Activated CD4-positive, alpha-beta memory T cell treated with anti-CD3 and anti-CD28 coated beads for 36 hours (primary cell): ENCODE measurements at regions not wholly inside any gene's neighbourhood (a gene's known extent, or its start where the extent isn't known, plus 50 kb on each side); places are given as distances from the start of the nearest gene placed in this dataset.
"Not testable (repeated sequence)": the region's sequence is repeated elsewhere in the genome, so short reads cannot be mapped to it uniquely, and the experiment has no call there.

ENCODE experiments used
- CTCF ChIA-PET: fragments of 350-600 bp; sonication (Branson Sonifier 250); formaldehyde crosslinking; loops from one replicate; lab custom pipeline; 2021; ENCODE audit warnings: antibody characterized with exemption, inconsistent platforms; lab: Charles Lee
- POLR2A ChIA-PET: fragments of 350-600 bp; sonication (Branson Sonifier 250); formaldehyde crosslinking; loops from one replicate; lab custom pipeline; 2021; ENCODE audit warnings: antibody characterized with exemption; lab: Charles Lee
- DNase-seq: peaks from one replicate; pipeline ENCODE4 v3.0.0-alpha.2; 2020
- H3K27ac Mint-ChIP-seq: one replicate; pipeline ENCODE4 v1.8.0; 2021; ENCODE audit warnings: mixed read lengths
- H3K27me3 Mint-ChIP-seq: one replicate; pipeline ENCODE4 v1.8.0; 2021; ENCODE audit warnings: mixed read lengths
- H3K36me3 Mint-ChIP-seq: one replicate; pipeline ENCODE4 v1.8.0; 2021; ENCODE audit warnings: mixed read lengths
- H3K4me1 Mint-ChIP-seq: one replicate; pipeline ENCODE4 v1.8.0; 2021; ENCODE audit warnings: low read depth, mixed read lengths
- H3K4me3 Mint-ChIP-seq: one replicate; pipeline ENCODE4 v1.8.0; 2021; ENCODE audit warnings: mild to moderate bottlenecking, mixed read lengths
- H3K9me3 Mint-ChIP-seq: one replicate; pipeline ENCODE4 v1.8.0; 2021; ENCODE audit warnings: mixed read lengths
- intact Hi-C: fragments of 100-400 bp; cut with micrococcal nuclease; formaldehyde crosslinking; loops from one replicate; pipeline ENCODE4 v1.15.1; 2023

DNA sequence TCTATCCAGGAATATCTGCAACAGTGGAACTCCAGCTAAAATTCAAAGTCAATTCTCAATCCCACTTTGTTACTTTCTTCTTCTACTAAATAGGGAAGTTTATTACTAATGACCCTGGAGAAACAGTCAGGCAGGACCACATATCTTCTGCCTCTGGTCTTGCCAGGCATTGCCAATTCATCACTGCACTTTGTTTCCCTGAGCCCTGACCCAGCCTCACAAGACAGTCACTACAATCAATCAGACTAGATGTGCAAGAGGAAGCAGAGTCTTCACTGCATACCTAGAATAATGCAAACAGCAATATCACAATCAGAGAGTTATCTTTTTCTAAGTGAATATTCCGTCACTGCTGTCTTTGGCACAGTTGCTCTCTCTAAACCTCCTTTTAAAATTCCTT, 74.9 kb upstream of the GAS1 start:
- CTCF ChIA-PET = no interaction called here
- H3K36me3 Mint-ChIP-seq = no peaks in the 10 kb centered on the region
- POLR2A ChIA-PET = no interaction called here

DNA sequence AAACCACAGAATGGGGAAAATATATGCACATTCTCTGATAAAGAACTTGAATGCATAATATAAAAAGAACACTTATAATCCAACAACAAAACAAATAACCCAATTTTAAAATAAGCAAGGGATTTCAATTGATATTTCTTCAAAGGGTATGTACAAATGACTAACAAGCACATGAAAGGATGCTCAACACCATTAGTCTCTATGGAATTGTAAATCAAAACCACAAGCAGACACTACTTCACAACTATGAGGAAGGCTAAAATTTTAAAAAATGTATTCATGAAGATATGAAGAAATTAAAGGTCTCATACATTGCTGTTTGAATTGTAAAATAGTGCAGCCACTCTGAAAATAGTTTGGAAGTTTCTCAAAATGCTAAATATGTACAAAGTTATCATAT, 78.9 kb upstream of the GAS1 start:
- H3K9me3 Mint-ChIP-seq = no peaks in the 10 kb centered on the region
- ChIA-PET CTCF (no interaction called here), POLR2A (no interaction called here)
- intact Hi-C loops = no loop called here
- no peak for DNase-seq
- no peak overlapping the region for H3K27ac Mint-ChIP-seq
- no peak overlapping the region for H3K4me3 Mint-ChIP-seq
- no peaks in the 10 kb centered on the region for H3K36me3 Mint-ChIP-seq
- H3K27me3 Mint-ChIP-seq = peaks cover 8% of the 10 kb centered on the region
- H3K4me1 Mint-ChIP-seq = no peaks in the 10 kb centered on the region

More for the DNA sequence above, 74.9 kb upstream of the GAS1 start:
- intact Hi-C loops = no loop called here
- H3K4me3 Mint-ChIP-seq = no peak overlapping the region
- H3K4me1 Mint-ChIP-seq = no peaks in the 10 kb centered on the region
- DNase-seq = no peak
- H3K27me3 Mint-ChIP-seq = peaks cover 5% of the 10 kb centered on the region
- no peak overlapping the region for H3K27ac Mint-ChIP-seq
- H3K9me3 Mint-ChIP-seq = no peaks in the 10 kb centered on the region

DNA sequence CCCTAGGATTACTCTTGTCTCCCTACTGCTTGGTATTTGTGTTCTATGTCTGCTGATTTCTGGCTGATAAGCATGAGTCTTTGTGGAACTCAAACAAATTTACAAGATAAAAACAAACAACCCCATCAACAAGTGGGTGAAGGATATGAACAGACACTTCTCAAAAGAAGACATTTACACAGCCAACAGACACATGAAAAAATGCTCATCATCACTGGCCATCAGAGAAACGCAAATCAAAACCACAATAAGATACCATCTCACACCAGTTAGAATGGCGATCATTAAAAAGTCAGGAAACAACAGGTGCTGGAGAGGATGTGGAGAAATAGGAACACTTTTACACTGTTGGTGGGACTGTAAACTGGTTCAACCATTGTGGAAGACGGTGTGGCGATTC, 81.5 kb upstream of the GAS1 start:
- CTCF ChIA-PET, DNase-seq, H3K9me3 Mint-ChIP-seq, H3K27ac Mint-ChIP-seq, intact Hi-C loops, H3K4me3 Mint-ChIP-seq, POLR2A ChIA-PET, H3K36me3 Mint-ChIP-seq, H3K4me1 Mint-ChIP-seq: not testable (repeated sequence)
- H3K27me3 Mint-ChIP-seq = peaks cover 12% of the 10 kb centered on the region

DNA sequence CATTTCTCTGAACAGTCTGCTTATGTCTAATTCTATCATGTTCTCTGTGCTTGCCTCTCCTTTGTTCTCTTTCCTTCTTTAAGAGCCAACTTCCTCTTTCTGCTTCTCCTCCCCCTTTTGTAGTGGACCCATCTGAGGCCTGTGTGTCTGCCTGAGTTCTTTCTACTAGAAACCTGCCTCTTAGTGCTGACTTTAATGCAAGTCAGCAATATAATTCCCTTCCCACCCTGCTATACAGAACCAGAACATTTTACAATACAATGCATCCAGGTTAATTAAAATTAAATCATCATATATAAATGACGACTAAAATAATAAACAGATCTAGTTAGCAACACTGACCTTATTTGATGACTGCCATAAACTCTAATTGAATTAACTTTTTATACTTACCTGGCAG, 82.6 kb upstream of the GAS1 start:
- H3K27me3 Mint-ChIP-seq = peaks cover 15% of the 10 kb centered on the region
- intact Hi-C loops = no loop called here
- H3K27ac Mint-ChIP-seq = no peak overlapping the region
- no peak for DNase-seq
- no peaks in the 10 kb centered on the region for H3K9me3 Mint-ChIP-seq
- POLR2A ChIA-PET = no interaction called here
- CTCF ChIA-PET = no interaction called here
- no peaks in the 10 kb centered on the region for H3K4me1 Mint-ChIP-seq
- no peaks in the 10 kb centered on the region for H3K36me3 Mint-ChIP-seq
- H3K4me3 Mint-ChIP-seq = no peak overlapping the region

DNA sequence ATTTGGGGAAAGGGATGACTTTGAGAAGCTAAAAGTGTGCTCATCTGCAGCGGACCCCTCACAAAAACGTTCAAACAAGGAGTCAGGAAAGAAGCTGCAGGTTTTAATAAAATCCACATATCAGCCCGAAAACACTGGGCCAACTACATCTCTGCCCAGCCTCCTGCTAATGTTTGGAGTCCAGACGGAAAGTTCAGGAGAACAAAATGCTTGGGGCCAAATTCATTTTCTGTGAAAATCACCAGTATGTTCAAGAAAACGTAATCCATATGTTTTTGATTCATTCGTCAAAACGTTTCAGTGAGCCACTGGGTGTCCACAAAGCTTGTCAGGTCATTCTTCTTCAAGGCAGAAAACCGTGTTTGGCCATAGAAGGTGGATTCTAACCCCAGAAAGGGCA, 87.5 kb upstream of the GAS1 start:
- POLR2A ChIA-PET = no interaction called here
- peaks cover 2% of the 10 kb centered on the region for H3K4me1 Mint-ChIP-seq
- H3K36me3 Mint-ChIP-seq = no peaks in the 10 kb centered on the region
- intact Hi-C loops = no loop called here
- no peak for DNase-seq
- H3K27me3 Mint-ChIP-seq = peaks cover 8% of the 10 kb centered on the region
- no peak overlapping the region for H3K27ac Mint-ChIP-seq
- CTCF ChIA-PET = no interaction called here
- H3K4me3 Mint-ChIP-seq = no peak overlapping the region
- no peaks in the 10 kb centered on the region for H3K9me3 Mint-ChIP-seq

DNA sequence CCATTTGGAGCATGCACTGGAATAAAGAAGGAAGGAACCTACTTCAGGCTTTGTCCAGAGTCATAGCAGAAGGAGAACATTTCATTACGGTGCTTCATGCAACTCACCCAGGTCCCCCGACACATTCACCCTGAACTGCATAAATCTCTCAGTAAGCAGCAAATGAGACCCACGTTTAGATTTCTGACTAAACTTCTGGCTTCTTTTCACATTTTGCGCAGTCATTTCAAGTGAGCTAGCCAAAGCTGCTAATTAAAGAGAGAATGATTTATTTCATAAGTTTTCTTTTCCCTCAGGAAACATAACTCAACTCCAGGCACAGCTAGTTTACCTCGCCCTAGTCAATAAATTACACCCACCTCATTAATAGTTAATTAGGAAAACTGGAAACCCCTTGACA, 88.6 kb upstream of the GAS1 start:
- Mint-ChIP-seq H3K9me3 (no peaks in the 10 kb centered on the region), H3K27me3 (peaks cover 8% of the 10 kb centered on the region), H3K27ac (no peak overlapping the region), H3K4me3 (no peak overlapping the region), H3K4me1 (peaks cover 5% of the 10 kb centered on the region), H3K36me3 (no peaks in the 10 kb centered on the region)
- POLR2A ChIA-PET = no interaction called here
- CTCF ChIA-PET = no interaction called here
- intact Hi-C loops = no loop called here
- no peak for DNase-seq

DNA sequence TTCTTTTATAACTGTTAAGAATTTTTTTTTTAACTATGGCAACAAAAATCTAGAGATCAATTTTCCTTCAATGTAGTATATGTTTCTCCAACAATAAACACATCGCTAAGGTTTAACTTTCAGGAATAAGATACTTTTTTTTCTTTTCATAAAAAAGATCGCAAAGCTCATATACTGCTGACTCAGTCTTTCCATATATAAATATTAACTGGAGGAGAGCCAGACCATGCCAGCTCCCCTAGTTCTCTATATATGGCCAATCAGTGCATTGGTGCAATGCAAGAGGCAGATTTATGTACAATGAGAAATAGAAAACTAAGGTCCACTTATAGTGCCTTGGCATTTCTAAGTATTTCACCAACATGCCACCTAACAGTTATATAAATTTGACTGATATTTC, 89.2 kb upstream of the GAS1 start:
- POLR2A ChIA-PET = no interaction called here

DNA sequence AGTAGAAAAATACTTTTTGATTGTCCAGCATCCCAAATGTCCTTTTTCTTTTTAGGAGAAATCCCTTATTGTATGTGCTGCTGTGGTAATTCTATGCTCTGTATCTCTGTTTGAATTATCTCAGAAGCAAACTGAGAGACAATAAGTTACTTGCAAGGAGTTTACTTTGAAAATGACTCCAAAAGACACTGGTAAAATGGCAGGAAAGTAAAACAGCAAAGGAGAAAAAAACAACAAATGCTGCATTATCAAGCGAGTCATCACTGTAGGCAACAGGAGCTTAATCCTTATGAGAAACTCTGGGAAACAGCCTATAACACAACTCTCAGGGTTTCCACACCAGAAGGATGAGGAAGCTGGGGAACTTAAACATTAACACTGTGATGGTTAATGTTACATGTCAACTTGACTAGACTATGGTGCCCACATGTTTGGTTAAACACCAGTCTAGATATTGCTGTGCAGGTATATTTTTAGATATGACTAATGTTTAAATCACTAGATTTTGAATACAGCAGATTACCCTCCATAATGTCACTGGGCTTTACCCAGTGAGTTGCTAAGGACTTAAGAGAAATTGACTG, 92.6 kb upstream of the GAS1 start:
- H3K36me3 Mint-ChIP-seq = no peaks in the 10 kb centered on the region
- intact Hi-C loops = no loop called here
- no peak overlapping the region for H3K4me3 Mint-ChIP-seq
- H3K4me1 Mint-ChIP-seq = peaks cover 5% of the 10 kb centered on the region
- no peak overlapping the region for H3K27ac Mint-ChIP-seq
- no peaks in the 10 kb centered on the region for H3K9me3 Mint-ChIP-seq
- peaks cover 2% of the 10 kb centered on the region for H3K27me3 Mint-ChIP-seq
- ChIA-PET POLR2A (no interaction called here), CTCF (no interaction called here)
- DNase-seq = no peak

More for the DNA sequence above, 89.2 kb upstream of the GAS1 start:
- Mint-ChIP-seq H3K9me3 (no peaks in the 10 kb centered on the region), H3K27ac (no peak overlapping the region), H3K27me3 (peaks cover 6% of the 10 kb centered on the region), H3K4me1 (peaks cover 5% of the 10 kb centered on the region), H3K36me3 (no peaks in the 10 kb centered on the region), H3K4me3 (no peak overlapping the region)
- intact Hi-C loops = no loop called here
- CTCF ChIA-PET = no interaction called here
- DNase-seq = no peak

DNA sequence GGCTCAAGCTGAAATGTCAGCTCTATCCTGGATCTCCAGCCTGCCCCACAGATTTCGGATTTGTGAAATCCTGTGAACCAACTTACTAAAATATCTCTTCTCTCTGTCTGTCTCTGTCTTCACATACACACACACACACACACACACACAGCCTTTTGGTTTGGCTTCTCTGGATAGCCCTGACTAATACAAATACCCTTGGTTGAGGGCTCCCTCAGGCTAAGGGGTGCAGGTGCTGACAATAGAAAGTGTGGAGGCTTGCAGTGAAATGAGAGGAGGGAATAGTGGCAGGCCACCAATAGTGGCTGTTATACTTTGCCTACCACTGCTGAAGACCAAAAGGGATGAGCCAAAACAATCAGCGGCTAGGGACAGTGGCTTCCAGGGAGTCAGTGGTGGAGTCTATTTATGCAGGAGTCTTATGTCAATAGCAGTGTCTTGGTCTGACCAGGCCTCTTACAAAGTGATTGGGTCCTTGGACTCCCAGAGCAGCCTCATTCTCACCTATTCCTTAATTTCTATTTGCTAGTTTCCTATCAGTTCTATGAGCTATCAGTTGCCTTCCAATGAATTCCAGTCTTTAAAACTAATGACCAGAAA, 93.2 kb upstream of the GAS1 start:
- Mint-ChIP-seq H3K27ac (no peak overlapping the region), H3K9me3 (no peaks in the 10 kb centered on the region), H3K4me3 (no peak overlapping the region), H3K27me3 (peaks cover 2% of the 10 kb centered on the region), H3K36me3 (no peaks in the 10 kb centered on the region), H3K4me1 (peaks cover 5% of the 10 kb centered on the region)
- ChIA-PET POLR2A (no interaction called here), CTCF (no interaction called here)
- DNase-seq = no peak
- intact Hi-C loops = no loop called here

DNA sequence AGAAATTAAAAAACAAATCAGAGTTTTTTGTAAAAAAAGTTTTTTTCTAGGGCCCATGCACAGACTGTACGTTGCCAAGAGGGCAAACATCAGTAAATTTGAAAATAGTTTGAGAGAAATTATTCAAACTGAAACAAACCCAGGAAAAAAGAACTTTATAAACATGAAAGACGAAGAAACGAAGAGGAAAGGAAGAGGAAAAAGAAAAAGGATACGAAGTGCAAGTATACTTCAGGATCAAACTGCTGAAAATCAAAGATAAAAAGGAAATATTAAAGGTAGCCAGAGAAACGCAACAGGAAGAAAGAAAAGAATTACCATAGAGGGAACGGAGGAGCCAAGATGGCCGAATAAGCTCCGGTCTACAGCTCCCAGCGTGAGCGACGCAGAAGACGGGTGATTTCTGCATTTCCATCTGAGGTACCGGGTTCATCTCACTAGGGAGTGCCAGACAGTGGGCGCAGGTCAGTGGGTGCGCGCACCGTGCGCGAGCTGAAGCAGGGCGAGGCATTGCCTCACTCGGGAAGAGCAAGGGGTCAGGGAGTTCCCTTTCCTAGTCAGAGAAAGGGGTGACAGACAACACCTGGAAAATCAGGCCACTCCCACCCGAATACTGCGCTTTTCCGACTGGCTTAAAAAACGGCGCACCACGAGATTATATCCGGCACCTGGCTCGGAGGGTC, 94.4 kb upstream of the GAS1 start:
- CTCF ChIA-PET = not testable (repeated sequence)

DNA sequence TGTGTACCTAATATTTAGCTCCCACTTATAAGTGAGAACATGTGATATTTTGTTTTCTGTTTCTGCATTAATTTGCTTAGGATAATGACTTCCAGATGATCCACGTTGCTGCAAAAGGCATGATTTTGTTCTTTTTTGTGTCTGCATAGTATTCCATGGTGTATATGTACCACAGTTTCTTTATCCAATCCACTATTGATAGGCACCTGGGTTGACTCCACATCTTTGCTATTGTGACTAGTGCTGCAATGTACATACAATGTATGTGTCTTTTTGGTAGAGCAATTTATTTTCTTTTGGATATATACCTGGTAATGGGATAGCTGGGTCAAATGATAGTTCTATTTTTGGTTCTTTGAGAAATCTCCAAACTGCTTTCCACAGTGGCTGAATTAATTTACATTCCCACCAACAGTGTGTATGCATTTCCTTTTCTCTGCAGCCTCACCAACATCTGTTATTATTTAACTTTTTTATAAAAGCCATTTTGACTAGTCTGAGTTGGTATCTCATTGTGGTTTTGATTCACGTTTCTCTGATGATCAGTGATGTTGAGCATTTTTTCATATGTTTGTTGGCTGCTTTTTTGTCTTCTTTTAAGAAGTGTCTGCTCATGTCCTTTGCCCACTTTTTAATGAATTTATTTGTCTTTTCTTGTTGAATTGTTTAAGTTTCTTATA, 102.8 kb upstream of the GAS1 start:
- H3K9me3 Mint-ChIP-seq, H3K4me3 Mint-ChIP-seq, H3K36me3 Mint-ChIP-seq, CTCF ChIA-PET, H3K27me3 Mint-ChIP-seq, H3K27ac Mint-ChIP-seq, intact Hi-C loops, H3K4me1 Mint-ChIP-seq, POLR2A ChIA-PET, DNase-seq: not testable (repeated sequence)

More for the DNA sequence above, 94.4 kb upstream of the GAS1 start:
- POLR2A ChIA-PET, H3K4me1 Mint-ChIP-seq, H3K36me3 Mint-ChIP-seq, H3K27ac Mint-ChIP-seq, DNase-seq, H3K9me3 Mint-ChIP-seq, intact Hi-C loops, H3K4me3 Mint-ChIP-seq, H3K27me3 Mint-ChIP-seq: not testable (repeated sequence)

DNA sequence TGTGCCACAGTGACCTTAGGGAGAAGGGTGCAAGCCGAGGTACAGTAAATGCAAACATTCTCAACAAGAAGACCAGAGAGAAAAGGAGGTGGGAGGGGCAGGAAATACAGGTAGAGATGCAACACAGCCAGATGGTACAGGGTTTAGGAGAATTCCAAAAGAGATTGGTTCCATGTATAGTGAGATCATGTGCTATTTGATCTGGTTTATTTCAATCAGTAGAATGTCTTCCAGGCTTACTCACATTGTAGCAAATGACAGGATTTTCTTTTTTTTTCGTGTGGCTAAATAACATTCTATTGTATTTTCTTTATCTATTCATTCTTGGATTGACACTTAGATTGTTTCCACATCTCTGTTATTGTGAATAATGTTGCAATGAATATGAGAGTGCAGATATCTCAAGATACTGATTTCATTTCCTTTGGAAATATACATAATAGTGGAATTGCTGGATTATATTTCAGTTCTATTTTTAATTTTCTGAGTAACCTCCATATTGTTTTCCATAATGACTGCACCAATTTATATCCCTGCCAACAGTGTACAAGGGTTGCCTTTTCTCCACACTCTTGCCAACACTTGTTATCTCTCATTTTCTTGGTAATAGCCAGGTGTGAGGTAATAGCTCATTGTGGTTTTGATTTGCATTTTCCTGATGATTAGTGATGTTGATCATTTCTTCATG, 107.8 kb upstream of the GAS1 start:
- H3K4me1 Mint-ChIP-seq = no peaks in the 10 kb centered on the region
- CTCF ChIA-PET = no interaction called here

More for the DNA sequence above, 107.8 kb upstream of the GAS1 start:
- Mint-ChIP-seq H3K9me3 (no peaks in the 10 kb centered on the region), H3K27me3 (peaks cover 12% of the 10 kb centered on the region), H3K4me3 (no peak overlapping the region), H3K27ac (no peak overlapping the region), H3K36me3 (no peaks in the 10 kb centered on the region)
- POLR2A ChIA-PET = no interaction called here
- DNase-seq = no peak
- intact Hi-C loops = no loop called here
